GM23338 (cell line): ENCODE measurements at regions not wholly inside any gene's neighbourhood (a gene's known extent, or its start where the extent isn't known, plus 50 kb on each side); places are given as distances from the start of the nearest gene placed in this dataset.

Experiments used
- ATAC-seq: fragments of 200-7000 bp; cut with Tn5 transposase; 3 replicates; pipeline ENCODE4 v1.9.1; 2020
- DNase-seq: peaks from one replicate; pipeline ENCODE4 v3.0.0-alpha.2; 2015; ENCODE audit warnings: low spot score
- H2AFZ ChIP-seq: fragments of 200-600 bp; sonication (generic); 2 replicates; pipeline ENCODE4 v1.8.0; 2016; ENCODE audit warnings: antibody characterized with exemption, mild to moderate bottlenecking, moderate library complexity
- H3F3A ChIP-seq: fragments of 200-600 bp; sonication (generic); replicated peaks from 2 replicates; pipeline ENCODE4 v1.8.0; 2017; ENCODE audit warnings: antibody characterized with exemption, mixed run types, low read depth
- H3K27ac ChIP-seq: fragments of 200-600 bp; sonication (generic); 2 replicates; pipeline ENCODE4 v1.6.1; 2016; ENCODE audit warnings: low read depth
- H3K27me3 ChIP-seq: fragments of 200-600 bp; sonication (generic); 2 replicates; pipeline ENCODE4 v1.8.0; 2016; ENCODE audit warnings: mild to moderate bottlenecking, mixed run types, moderate library complexity; ENCODE audit not compliant: insufficient read depth
- H3K36me3 ChIP-seq: fragments of 200-600 bp; sonication (generic); 2 replicates; pipeline ENCODE4 v1.8.0; 2016; ENCODE audit warnings: mild to moderate bottlenecking; ENCODE audit not compliant: insufficient read depth
- H3K4me1 ChIP-seq: fragments of 200-600 bp; sonication (generic); 2 replicates; pipeline ENCODE4 v1.8.0; 2016; ENCODE audit warnings: mild to moderate bottlenecking, moderate library complexity; ENCODE audit not compliant: insufficient read depth
- H3K4me2 ChIP-seq: fragments of 200-600 bp; sonication (generic); 2 replicates; pipeline ENCODE4 v1.7.1; 2017; ENCODE audit warnings: mixed run types
- H3K4me3 ChIP-seq: fragments of 200-600 bp; sonication (generic); 2 replicates; pipeline ENCODE4 v1.6.1; 2016; ENCODE audit warnings: mixed run types
- H3K79me2 ChIP-seq: fragments of 200-600 bp; sonication (generic); replicated peaks from 2 replicates; pipeline ENCODE4 v1.8.0; 2017; ENCODE audit warnings: mild to moderate bottlenecking; ENCODE audit not compliant: insufficient read depth
- H3K9me2 ChIP-seq: fragments of 200-600 bp; sonication (generic); 2 replicates; pipeline ENCODE4 v1.8.0; 2017; ENCODE audit not compliant: insufficient read depth
- H4K20me1 ChIP-seq: fragments of 200-600 bp; sonication (generic); replicated peaks from 2 replicates; pipeline ENCODE4 v1.8.0; 2017; ENCODE audit warnings: mild to moderate bottlenecking; ENCODE audit not compliant: insufficient read depth
- H3K27ac Mint-ChIP-seq: 2 replicates; pipeline ENCODE4 v1.8.0; 2020; ENCODE audit warnings: inconsistent platforms, mild to moderate bottlenecking, moderate library complexity, mixed read lengths
- H3K27me3 Mint-ChIP-seq: 3 replicates; pipeline ENCODE4 v1.8.0; 2022; ENCODE audit warnings: low read depth, mild to moderate bottlenecking, moderate library complexity, mixed read lengths, inconsistent platforms; ENCODE audit not compliant: insufficient read depth, poor library complexity
- H3K36me3 Mint-ChIP-seq: 3 replicates; pipeline ENCODE4 v1.8.0; 2021; ENCODE audit warnings: low read depth, mild to moderate bottlenecking, inconsistent platforms, moderate library complexity, mixed read lengths
- H3K4me1 Mint-ChIP-seq: 3 replicates; pipeline ENCODE4 v1.8.0; 2020; ENCODE audit warnings: mild to moderate bottlenecking, inconsistent platforms, mixed read lengths
- H3K4me3 Mint-ChIP-seq: 3 replicates; pipeline ENCODE4 v1.8.0; 2021; ENCODE audit warnings: moderate library complexity, mild to moderate bottlenecking, inconsistent platforms, mixed read lengths
- H3K9me3 Mint-ChIP-seq: 3 replicates; pipeline ENCODE4 v1.8.0; 2020; ENCODE audit warnings: moderate library complexity, mild to moderate bottlenecking, inconsistent platforms, mixed read lengths
- CTCF ChIP-seq, 2 experiments: fragments of 200-600 bp in 1 of 2; sonication (generic) in 1 of 2; conservative IDR thresholded peaks; 2 replicates each; pipeline versions ENCODE4 v1.5.1 to v1.6.1; 2016 to 2017; ENCODE audit warnings: antibody characterized with exemption in 2 of 2, low read depth in 2 of 2, mild to moderate bottlenecking in 2 of 2, moderate library complexity in 1 of 2
- EZH2 ChIP-seq: fragments of 200-600 bp; sonication (generic); IDR thresholded peaks from one replicate; pipeline ENCODE4 v1.8.0; 2017; ENCODE audit warnings: antibody characterized with exemption, mild to moderate bottlenecking, low read depth; ENCODE audit not compliant: unreplicated experiment
- EZH2phosphoT487 ChIP-seq: fragments of 200-600 bp; sonication (generic); IDR thresholded peaks from one replicate; pipeline ENCODE4 v1.8.1; 2018; ENCODE audit warnings: antibody characterized with exemption; ENCODE audit not compliant: unreplicated experiment
- NANOG ChIP-seq: IDR thresholded peaks from 2 replicates; pipeline ENCODE4 v1.6.1; 2016; ENCODE audit warnings: antibody characterized with exemption, borderline replicate concordance
- POLR2AphosphoS5 ChIP-seq: IDR thresholded peaks from 2 replicates; pipeline ENCODE4 v1.6.1; 2016; ENCODE audit warnings: antibody characterized with exemption, low read depth
- REST ChIP-seq: IDR thresholded peaks from one replicate; pipeline ENCODE4 v1.6.1; 2018; ENCODE audit warnings: antibody characterized with exemption; ENCODE audit not compliant: unreplicated experiment
- STAT1 ChIP-seq: IDR thresholded peaks from one replicate; pipeline ENCODE4 v1.6.1; 2016; ENCODE audit warnings: antibody characterized with exemption; ENCODE audit not compliant: unreplicated experiment
- ZNF114 ChIP-seq: fragments of 250-450 bp; sonication (Bioruptor Pico); IDR thresholded peaks from 2 replicates; pipeline ENCODE4 v1.5.0; 2020; ENCODE audit warnings: mild to moderate bottlenecking, moderate library complexity
- ZNF331 ChIP-seq: fragments of 250-450 bp; sonication (Bioruptor Pico); IDR thresholded peaks from 2 replicates; pipeline ENCODE4 v1.5.0; 2020; ENCODE audit warnings: low read depth, mild to moderate bottlenecking, moderate library complexity
- TF ChIP-seq, protein P1 (sequence below): IDR thresholded peaks from 2 replicates; pipeline ENCODE4 v1.6.1; 2016; ENCODE audit warnings: antibody characterized with exemption

GRCh38 chrX:149069899-149070298 lies 435.2 kb downstream of the IDS start (continued):
- TF ChIP-seq REST (no peak), STAT1 (no peak), NANOG (no peak), EZH2 (no peak)

DNA sequence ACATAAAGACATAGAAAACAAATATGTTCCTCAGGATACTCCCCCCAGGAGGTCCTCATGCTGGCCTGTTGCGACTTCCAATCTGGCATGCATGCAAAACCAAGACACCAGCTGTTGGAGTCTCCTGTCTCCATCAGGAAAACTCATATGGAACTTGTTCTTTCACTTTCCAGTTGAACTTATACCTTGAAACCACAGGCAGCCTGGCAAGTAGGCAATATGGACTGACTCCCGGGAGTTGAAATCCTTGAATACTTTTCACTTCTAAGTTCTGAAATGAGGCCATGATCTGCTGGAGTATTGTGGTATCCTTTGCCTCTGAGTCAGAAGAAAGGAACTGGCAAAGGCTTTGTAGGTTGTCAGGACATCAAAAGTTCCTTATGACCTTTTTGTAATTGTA lies 444.2 kb downstream of the IDS start:
- Histone ChIP-seq H3K9me2 (no peaks in the 10 kb centered on the region), H3K27ac (no peak overlapping the region), H3F3A (no peaks in the 10 kb centered on the region), H3K79me2 (no peaks in the 10 kb centered on the region), H3K36me3 (no peaks in the 10 kb centered on the region), H3K27me3 (no peaks in the 10 kb centered on the region), H4K20me1 (no peaks in the 10 kb centered on the region), H3K4me1 (no peaks in the 10 kb centered on the region), H2AFZ (no peak overlapping the region), H3K4me2 (no peak overlapping the region), H3K4me3 (no peak overlapping the region)
- H3K4me1 Mint-ChIP-seq = no peaks in the 10 kb centered on the region
- DNase-seq (no peak), ATAC-seq (no peak)
- no peak overlapping the region for H3K4me3 Mint-ChIP-seq
- H3K9me3 Mint-ChIP-seq = no peaks in the 10 kb centered on the region
- H3K36me3 Mint-ChIP-seq = no peaks in the 10 kb centered on the region
- H3K27ac Mint-ChIP-seq = no peak overlapping the region
- H3K27me3 Mint-ChIP-seq = no peaks in the 10 kb centered on the region
- no peak for TF ChIP-seq STAT1
- no peak for TF ChIP-seq REST
- no peak for TF ChIP-seq EZH2phosphoT487
- TF ChIP-seq, protein P1, sequence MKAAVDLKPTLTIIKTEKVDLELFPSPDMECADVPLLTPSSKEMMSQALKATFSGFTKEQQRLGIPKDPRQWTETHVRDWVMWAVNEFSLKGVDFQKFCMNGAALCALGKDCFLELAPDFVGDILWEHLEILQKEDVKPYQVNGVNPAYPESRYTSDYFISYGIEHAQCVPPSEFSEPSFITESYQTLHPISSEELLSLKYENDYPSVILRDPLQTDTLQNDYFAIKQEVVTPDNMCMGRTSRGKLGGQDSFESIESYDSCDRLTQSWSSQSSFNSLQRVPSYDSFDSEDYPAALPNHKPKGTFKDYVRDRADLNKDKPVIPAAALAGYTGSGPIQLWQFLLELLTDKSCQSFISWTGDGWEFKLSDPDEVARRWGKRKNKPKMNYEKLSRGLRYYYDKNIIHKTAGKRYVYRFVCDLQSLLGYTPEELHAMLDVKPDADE = no peak
- no peak for TF ChIP-seq ZNF331
- no peak for TF ChIP-seq ZNF114 (CRISPR knock-in tag)
- no peak for TF ChIP-seq POLR2AphosphoS5
- no peak for TF ChIP-seq CTCF (conservative IDR thresholded peaks at IDR 0.05; ENCODE audit: low read depth in 2 of 2)
